ENCODE measurements at regions not wholly inside any gene's neighbourhood (a gene's known extent, or its start where the extent isn't known, plus 50 kb on each side); places are given as distances from the start of the nearest gene placed in this dataset.
"Not testable (repeated sequence)": the region's sequence is repeated elsewhere in the genome, so short reads cannot be mapped to it uniquely, and the experiment has no call there.

DNA sequence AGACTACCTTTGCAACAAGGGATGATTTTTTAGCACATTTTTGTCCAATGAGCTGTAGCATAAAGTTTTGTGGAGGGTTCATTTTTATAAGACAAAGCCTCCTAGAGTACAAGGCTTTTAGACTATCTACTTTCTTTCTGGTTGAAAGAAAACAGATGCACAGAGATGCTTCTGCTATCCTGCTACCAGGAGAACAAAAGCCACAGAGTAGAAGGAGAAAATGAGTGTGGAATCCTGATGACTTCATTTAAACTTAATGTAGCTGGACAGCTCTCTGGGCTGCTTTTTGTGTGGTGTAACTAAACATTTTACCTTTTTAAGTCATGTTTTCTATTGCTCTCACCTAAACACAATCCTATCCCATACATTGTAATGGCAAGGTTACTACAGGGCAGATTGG is 1009.4 kb downstream of the TLE1 start:
- DNase-seq, result no peak

DNA sequence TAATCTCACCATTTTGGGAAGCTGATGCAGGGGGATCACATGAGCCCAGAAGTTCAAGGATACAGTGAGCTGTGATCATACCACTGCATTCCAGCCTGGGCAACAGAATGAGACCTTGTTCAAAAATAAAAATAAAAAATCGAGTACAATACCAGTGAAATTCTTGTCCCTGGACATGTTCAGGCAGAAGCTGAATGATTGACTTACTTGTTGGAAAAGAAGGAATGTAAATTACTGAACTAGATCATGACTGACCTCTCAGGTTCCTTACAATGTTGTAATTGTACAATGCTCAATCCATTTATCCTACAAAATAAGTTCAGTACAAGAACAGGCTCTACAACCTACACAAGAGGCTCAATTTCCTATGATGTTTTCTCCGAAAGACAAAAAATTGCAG is 1010.4 kb downstream of the TLE1 start:
- no peak for DNase-seq

DNA sequence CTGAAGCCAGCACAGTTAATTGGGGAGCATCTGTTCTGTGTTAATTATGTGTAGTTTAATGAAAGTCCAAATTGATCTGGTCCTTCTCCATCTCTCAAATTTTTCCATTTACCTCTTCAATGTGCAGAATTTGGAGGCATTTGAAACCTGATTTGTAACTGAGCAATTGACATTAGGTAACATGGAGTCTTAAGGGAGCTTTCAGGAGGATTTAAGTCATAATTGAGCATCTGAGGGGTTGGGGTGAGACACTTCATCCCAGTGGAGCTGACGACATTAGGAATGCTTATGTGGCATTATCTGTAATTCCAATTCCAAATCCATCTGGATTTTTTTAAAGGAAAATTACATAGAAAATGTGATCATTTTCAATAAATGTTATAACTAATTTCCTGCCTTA is 1015.9 kb downstream of the TLE1 start:
- no peak for DNase-seq

DNA sequence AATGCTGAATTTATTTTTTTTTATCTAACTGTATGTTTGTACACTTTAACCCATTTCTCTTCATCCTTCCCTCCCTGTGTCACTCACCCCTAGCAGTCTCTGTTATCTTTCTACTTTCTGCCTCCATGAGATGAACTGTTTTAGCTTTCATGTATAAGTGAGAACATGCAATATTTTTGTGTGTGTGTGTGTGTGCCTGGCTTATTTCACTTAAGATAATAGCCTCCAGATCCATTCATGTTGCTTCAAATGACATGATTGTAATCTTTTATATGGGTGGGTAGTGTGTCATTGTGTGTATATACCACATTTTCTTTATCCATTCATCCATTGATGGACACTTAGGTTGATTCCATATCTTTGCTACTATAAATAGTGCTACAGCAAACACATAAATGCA is 1023.9 kb downstream of the TLE1 start:
- DNase-seq, result no peak

DNA sequence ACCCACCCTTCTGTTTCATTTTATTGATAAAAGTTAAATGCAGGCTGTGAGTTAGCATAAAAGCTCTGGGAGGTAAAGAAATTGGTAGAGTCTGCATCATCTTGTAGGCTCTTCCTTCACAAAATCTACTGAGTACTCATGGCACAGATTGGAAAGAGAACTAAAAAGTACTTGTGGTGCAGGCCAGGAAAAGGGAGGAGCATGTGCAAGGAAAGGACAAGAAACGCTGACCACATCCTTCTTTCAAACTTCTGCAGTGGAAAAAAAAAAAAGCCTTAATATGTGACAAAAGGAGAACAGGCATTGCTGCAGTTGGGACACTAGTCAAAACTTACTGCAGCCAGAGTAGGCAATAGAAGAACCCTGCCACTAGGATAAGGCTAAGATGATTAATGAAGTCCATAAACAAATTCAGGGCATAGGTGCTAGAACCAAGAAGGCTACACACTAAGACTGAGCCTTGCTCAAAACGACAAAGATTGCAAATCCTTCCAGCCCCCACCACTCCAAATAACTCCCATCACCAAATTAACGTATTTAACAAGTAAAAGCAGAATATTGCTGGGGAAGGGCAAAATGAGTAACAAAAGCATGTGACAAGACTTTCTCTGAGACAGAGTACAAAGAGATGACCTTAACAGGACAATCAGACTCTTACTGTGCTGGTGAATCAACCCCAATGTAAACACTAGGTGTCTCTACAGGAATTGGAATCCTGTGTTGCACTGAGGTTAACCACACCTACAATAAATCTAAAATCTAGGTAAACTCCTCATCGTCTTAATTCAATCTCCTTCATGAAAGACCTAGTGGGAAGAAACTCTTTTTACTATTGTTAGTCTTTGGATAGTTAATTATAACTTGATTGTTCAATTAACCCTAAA is 1024.8 kb downstream of the TLE1 start:
- no peak for DNase-seq

DNA sequence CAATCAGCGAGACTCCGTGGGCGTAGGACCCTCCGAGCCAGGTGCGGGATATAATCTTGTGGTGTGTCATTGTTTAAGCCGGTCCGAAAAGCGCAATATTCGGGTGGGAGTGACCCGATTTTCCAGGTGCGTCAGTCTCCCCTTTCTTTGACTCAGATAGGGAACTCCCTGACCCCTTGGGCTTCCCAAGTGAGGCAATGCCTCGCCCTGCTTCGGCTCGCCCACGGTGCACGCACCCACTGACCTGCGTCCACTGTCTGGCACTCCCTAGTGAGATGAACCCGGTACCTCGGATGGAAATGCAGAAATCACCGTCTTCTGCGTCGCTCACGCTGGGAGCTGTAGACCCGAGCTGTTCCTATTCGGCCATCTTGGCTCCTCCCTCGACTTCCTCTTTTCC is 1029.6 kb downstream of the TLE1 start:
- DNase-seq, result not testable (repeated sequence)

DNA sequence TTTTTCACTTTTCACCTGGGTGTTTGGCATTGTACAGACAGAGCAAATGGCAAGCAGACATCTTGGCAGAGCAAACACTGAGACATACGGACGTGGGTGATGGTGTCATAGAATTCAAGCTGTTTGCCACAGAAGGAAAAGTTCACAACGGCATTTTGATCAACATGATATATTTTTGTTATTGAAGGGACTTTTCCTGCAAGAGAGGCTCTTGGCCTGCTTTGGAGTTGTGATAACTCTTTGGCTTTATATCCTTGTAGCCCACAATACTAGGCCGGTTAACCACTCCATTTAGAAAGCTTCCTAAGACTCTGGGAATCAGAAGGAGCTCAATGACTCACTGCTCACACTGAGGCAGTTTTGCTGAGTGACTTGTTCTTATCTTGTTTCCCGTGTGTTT is 1038.3 kb downstream of the TLE1 start:
- DNase-seq, result no peak

DNA sequence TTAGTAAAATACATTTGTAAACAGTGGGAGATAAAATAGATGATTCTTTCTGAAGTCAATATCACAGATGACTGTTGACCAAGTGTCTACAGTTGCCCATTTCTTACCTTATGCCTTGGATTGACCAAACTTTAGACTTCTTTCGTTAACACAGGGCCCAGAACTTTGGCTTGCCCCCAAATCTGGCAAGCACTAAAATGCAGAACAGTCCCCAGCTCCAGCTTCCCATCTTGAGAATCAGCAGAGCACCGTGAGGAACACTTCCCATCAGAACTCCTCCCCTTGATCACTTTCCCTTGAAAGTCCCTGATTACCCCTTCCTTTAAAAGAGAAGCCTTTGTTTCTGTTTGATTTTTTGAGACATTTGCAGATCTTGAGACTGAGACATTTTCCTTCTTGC is 1039.9 kb downstream of the TLE1 start:
- no peak for DNase-seq

DNA sequence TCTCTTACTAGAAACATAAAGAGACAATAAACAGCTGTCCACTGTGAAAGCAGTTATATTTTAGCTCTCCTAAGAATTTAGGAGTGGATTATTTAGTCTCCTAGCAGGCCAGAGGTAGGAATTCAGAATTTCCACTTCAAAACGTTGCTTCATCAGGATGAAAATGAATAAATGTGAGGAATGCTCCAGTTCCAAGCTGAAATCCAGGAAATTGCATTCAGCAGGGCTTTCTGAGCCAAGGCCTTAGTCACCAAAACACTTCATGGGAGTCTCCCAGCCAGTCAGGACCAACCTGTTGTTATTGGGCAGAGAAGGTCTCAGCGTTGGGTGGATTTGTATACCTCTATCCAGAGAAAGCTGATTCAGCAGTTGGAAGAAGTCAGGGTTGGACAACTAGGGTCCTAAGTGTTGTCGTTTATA is 1040.3 kb downstream of the TLE1 start:
- DNase-seq, result no peak

DNA sequence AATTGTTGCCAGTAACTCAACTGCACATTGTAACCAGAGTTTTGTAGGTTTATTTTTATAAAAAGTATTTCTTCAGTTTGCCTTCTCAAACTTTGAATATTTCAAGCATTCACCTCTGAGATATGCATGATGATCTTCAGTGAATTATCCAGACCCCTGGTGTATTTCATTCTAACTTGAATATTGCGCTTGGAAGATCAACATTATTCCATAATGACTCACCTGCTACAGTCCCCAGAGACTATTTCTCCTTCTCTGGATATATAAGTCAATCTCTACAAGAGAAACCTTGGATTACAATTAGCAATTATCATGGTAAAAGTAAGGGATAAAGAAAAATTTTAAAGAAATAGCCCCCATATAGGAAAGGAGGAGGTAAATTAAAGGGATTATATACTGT is 1041.0 kb downstream of the TLE1 start:
- DNase-seq, result no peak

DNA sequence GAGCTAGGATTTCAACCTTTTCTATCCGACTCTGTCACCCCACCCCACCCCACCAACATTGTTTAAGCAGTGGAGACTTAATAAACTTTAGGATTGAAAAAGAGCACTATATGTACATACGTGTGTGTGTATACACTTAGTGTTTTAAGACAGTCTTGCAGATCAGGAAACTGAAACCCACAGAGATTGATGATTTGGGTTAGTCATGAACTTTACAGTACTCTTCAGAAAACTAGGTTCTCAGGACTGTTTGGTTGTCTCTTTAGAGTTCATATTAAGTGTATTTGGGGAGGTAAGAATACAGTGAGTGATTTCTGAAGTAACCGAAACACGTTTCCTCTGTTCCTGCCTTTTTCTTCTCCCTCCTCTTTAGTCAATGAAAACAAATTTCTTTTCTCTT is 1043.1 kb downstream of the TLE1 start:
- DNase-seq, result no peak

DNA sequence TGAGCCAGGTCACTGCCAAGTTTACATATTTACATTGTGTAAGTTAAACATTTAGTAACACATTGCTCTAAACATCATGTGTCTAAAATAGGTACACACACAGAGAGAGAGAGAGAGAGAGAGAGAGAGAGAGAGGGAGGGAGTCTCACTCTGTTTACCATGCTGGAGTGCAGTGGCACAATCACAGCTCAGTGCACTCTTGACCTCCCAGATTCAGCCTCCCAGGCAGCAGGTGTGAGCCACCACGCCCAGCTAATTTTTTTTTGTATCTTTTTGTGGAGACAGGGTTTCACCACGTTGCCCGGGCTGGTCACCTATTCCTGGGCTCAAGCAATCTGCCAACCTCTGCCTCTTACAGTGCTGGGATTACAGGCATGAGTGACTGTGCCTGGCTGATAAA is 1045.3 kb downstream of the TLE1 start:
- no peak for DNase-seq

DNA sequence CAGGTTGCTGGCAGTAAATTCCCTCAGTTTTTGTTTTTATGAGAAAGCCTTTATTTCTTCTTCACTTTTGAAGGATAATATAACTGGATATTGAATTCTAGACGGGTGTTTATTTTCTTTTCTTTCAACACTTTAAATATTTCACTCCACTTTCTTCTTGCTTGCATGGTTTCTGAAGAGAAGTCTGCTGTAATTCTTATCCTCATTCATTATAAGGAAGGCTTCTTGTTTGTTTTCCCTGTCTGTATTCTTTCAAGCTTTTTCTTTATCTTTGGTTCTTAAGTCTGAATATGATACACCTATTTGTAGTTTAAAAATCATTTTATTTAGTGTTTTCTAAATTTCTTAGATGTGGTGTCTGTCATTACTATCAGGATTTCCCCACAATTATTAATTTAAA is 1054.3 kb downstream of the TLE1 start:
- DNase-seq, result no peak

DNA sequence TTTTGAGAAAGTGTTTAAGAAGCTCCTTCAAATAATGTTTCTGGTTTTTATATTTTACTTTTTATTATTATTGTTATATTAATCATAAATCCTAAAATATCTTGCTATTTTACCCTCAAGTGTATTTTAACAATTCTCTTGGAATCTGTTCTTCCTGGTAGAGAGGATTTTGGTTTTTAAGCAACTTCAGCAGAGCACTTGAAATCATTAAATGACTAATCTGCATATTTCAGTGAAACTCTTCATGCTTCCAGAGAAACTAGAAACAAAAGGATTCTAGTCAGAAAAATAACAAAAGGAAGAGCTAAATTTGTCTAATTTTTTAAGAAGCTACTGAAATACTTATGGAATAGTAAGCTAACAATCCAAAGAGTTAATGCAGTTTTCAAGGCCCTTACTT is 1057.3 kb downstream of the TLE1 start:
- no peak for DNase-seq

DNA sequence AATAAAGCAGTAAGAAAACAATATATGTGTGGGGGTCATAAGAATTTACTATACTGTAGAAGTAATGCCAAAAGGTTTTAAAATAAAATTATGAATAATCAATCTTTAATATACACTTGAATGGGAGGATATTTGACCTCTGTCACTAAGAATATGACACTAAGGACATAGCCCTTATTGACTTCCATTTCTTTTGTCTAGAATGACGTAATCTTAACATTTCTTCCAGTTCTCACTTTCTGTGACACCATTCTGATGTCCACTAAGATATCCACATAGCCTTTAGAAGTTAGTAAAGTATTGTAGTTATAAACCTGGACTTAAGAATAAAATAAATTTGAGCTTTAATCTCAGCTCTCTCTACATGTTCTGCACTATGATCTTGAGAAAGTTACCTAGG is 1050.7 kb downstream of the TLE4 start:
- DNase-seq, result no peak

DNA sequence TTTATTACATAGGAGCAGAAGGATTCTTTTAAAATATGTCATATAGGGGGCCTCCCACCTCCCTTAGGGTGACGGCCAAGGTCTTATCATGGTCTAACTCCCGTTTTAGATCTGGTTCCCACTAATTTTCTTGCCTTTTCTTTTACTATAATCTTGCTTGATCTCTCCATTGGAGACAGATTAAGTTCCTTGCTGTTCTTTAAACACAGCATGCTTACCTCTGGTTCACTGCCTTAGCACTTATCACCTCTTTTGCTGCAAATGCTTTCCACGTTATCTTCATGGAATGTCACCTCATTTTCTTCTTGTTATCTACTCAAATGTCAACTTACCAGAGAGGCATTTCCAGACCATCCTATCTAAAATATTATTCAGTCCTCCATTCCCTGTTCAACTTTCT is 1047.6 kb downstream of the TLE4 start:
- no peak for DNase-seq

DNA sequence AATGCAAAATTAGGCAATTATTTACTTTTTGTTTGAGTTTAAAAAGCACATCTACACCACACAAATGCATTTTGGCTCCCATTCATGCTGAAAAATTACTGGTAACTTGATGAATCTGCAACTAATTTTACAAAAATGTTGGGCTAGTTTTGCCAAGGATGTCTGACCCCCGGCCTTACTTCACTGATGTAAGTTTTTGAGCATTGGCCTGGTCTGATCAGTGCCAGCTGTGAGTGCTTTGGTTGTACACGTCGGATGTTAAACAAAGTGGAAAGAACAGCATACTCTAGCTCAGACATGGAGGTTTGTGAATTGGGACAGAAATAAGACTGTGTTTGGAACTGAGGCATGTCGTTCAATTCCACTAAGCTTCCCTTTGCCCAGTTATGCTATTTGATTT is 1044.2 kb downstream of the TLE4 start:
- DNase-seq, result no peak

DNA sequence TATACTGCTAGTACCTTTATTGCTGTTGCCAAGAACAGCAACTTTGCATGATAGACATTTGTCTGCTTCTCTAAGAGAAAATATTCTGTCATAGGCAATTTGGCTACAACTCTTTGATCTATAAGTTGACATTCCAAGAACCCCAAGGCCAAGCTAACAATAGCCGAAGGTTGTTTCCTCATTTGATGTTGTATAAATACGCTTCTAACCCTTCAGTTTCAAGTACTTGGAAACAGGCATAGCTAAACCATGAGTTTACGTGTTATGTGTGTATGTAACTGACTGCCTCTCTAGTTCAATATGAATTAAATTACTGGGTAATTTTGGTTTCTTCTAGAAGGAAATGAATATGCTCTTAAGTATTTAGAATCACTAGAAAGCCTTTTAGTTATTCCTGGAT is 1034.0 kb downstream of the TLE4 start:
- no peak for DNase-seq

DNA sequence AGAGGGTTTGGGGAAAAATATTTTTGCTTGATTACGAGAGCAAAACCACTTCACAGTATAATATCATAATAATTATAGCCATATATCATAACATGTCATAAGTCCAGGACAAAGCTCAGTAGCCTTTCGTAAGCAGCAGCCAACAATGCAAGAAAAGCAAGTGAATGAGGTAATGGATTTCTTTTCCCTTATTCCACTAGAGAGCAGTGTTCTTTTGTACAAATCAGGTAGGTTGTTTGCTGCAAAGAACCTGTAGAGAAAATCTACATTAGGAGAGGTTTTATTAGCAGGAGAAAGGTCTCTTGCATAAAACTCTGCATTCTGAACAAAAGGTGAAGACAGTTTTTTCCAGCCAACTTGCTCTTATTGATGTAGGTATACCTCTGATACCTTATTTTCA is 1033.4 kb downstream of the TLE4 start:
- DNase-seq, result no peak

DNA sequence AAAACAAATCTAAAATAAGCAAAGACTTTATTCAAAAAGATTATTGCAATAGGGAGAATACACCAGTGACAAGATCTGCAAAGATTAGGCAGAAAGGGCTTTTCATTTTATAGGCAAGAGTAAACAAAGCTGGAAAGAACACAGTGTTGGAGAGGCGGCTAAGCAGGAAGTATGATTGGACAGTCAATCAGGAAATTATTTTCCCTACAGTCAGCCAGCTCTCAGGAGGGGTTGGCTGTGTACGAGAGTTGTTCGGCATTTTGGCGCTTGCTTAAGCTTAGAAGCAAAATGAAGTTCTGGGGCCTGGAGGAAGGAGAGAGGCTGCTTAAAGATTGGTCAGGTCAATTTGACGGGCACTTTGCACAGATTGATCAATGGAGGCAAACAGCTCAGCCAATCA is 1030.5 kb downstream of the TLE4 start:
- DNase-seq, result no peak

DNA sequence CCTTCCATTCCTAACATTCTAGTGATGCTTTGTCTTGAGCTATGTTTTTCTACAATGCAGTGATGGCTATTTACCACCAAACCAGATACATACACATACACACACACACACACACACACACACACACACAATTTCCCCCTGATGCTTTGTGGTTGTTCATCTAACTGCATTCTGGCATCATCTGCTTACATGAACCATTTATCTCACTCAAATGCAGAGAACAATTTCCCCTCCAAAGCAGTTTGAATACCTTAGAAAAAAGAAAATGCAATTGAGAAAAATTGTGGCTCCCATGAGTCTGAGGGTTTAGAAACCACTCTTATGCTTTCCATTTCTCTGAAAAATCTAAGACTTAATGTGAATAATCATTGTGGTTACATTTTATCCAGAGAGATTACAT is 1024.8 kb downstream of the TLE4 start:
- DNase-seq, result no peak

DNA sequence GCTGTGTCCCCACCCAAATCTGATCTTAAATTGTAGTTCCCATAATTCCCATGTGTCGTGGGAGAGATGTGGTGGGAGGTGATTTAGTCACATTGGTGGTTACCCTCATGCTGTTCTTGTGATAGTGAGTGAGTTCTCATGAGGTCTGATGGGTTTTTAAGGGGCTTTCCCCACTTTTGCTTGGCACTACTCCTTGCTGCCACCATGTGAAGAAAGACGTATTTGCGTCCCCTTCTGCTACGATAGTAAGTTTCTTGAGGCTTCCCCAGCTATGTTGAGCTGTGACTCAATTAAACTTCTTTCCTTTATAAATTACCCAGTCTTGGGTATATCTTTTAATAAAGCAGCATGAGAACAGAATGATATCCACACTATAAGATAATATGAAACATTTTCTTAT is 1023.4 kb downstream of the TLE4 start:
- DNase-seq, result no peak

DNA sequence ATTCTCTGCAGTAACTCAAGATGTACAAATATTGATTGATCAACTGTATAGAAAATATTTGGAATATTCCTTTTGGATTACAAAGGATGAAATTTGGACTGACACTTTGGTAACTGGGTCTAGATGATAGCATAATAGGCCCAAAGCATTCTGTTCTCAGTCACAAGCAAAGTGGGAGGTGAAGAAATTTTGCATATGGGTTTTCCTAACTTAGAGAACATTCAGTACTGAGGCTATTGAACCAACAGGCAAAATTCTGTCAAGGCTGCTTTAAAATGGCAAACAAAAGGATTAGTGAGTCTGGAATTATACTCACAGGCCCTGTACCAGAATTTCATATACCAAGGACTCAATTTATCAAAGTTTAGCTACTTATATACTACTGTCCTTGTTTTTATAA is 1020.6 kb downstream of the TLE4 start:
- DNase-seq, result no peak

DNA sequence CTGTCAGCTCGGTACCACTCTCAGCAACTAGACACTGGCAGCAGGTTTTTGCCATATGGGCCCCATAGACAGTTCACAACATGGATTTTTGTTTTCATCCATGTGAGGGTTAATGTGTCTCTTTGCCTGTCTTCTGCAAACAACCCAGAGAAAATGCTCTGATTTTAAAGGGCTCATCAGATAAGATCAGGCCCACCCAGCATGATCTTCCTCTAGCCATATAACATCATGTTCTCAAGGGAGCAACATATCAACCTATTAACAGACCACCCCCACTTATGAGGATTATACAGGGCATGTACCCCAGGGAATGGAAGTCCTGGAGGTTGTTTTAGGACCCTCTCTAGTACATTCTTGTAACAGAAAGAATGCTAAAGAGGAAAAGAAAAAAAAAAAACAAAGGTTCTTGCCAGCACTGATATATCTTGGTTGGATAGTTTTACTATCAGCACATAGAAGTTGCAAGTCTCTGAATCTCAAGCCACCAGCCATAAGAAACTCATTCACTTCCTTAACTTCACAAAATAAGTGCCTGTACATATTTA is 1015.1 kb downstream of the TLE4 start:
- DNase-seq, result no peak

DNA sequence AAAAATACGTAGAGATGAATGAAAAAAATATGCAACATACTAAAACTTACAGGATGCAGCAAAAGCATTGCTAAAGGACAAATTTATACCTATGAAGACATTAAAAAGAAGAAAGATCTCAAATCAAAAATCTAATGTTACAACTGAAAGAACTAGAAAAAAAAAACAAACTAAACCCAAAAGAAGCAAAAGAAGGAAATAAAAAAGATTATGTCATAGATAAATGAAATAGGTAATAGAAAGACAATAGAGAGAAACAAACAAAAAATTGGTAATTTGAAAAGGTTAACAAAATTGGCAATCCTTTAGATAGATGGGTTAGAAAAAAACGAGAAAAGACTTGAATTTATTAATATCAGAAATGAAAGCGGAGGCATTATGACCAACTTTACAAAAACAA is 1000.2 kb downstream of the TLE4 start:
- no peak for DNase-seq

Data from activated naive CD4-positive, alpha-beta T cell (primary cell).